ENCODE measurements at regions not wholly inside any gene's neighbourhood (a gene's known extent, or its start where the extent isn't known, plus 50 kb on each side); places are given as distances from the start of the nearest gene placed in this dataset.
"Not testable (repeated sequence)": the region's sequence is repeated elsewhere in the genome, so short reads cannot be mapped to it uniquely, and the experiment has no call there.

GRCh38 chr22:45061332-45061731 lies 51.5 kb upstream of the PHF21B start:
- no peak for FAIRE-seq

GRCh38 chr22:45064313-45065278 lies 54.8 kb upstream of the PHF21B start:
- no peak for FAIRE-seq

GRCh38 chr22:45065726-45066125 lies 55.9 kb upstream of the PHF21B start:
- FAIRE-seq: no peak

GRCh38 chr22:45067731-45068130 lies 57.9 kb upstream of the PHF21B start:
- no peak for FAIRE-seq

GRCh38 chr22:45069925-45070324 lies 60.1 kb upstream of the PHF21B start:
- FAIRE-seq: no peak

GRCh38 chr22:45071618-45072017 lies 61.8 kb upstream of the PHF21B start:
- FAIRE-seq: no peak

GRCh38 chr22:45072322-45072903 lies 62.6 kb upstream of the PHF21B start:
- FAIRE-seq: no peak

GRCh38 chr22:45073064-45073463 lies 63.3 kb upstream of the PHF21B start:
- FAIRE-seq: no peak

GRCh38 chr22:45077286-45077685 lies 67.5 kb upstream of the PHF21B start:
- FAIRE-seq: no peak

- FAIRE-seq: no peak
Measured at GRCh38 chr22:45077826-45078334, 68.1 kb upstream of the PHF21B start.

- FAIRE-seq: no peak
Measured at GRCh38 chr22:45082795-45083194, 73.0 kb upstream of the PHF21B start.

- no peak for FAIRE-seq
Measured at GRCh38 chr22:45083659-45084305, 74.0 kb upstream of the PHF21B start.

GRCh38 chr22:45084400-45084920 lies 74.7 kb upstream of the PHF21B start:
- no peak for FAIRE-seq

- no peak for FAIRE-seq
Measured at GRCh38 chr22:45087802-45088201, 75.9 kb upstream of the NUP50 start.

- no peak for FAIRE-seq
Measured at GRCh38 chr22:45088576-45088975, 75.1 kb upstream of the NUP50 start.

- FAIRE-seq: no peak
Measured at GRCh38 chr22:45090497-45090910, 73.2 kb upstream of the NUP50 start.

GRCh38 chr22:45091254-45091854 lies 72.4 kb upstream of the NUP50 start:
- no peak for FAIRE-seq

- not testable (repeated sequence) for FAIRE-seq
Measured at GRCh38 chr22:45091875-45092274, 71.8 kb upstream of the NUP50 start.

- no peak for FAIRE-seq
Measured at GRCh38 chr22:45092644-45093043, 71.1 kb upstream of the NUP50 start.

GRCh38 chr22:45093609-45094008 lies 70.1 kb upstream of the NUP50 start:
- FAIRE-seq: no peak

GRCh38 chr22:45094081-45094720 lies 69.5 kb upstream of the NUP50 start:
- FAIRE-seq: no peak

- FAIRE-seq: no peak
Measured at GRCh38 chr22:45094825-45095224, 68.9 kb upstream of the NUP50 start.

All from TTC549 (cell line).